Suprapubic skin (tissue), 4 donors: ENCODE measurements at regions not wholly inside any gene's neighbourhood (a gene's known extent, or its start where the extent isn't known, plus 50 kb on each side); places are given as distances from the start of the nearest gene placed in this dataset.
A peak's percentile ranks its signal among the peaks of the same experiment; 100 is the strongest.

Experiments used
- DNase-seq, 2 donors: peaks; one replicate each; pipeline ENCODE4 v3.0.0-alpha.2; 2019; ENCODE audit warnings: low spot score in 2 of 2
- H3K27ac ChIP-seq: fragments of 200-600 bp; sonication (generic); one replicate; pipeline ENCODE4 v1.5.1; 2019
- H3K27me3 ChIP-seq: fragments of 200-600 bp; sonication (generic); one replicate; pipeline ENCODE4 v1.5.1; 2019
- H3K36me3 ChIP-seq: fragments of 200-600 bp; sonication (generic); one replicate; pipeline ENCODE4 v1.5.1; 2019
- H3K4me1 ChIP-seq: fragments of 200-600 bp; sonication (generic); one replicate; pipeline ENCODE4 v1.5.1; 2019
- H3K4me3 ChIP-seq: fragments of 200-600 bp; sonication (generic); one replicate; pipeline ENCODE4 v1.5.1; 2019; ENCODE audit warnings: mild to moderate bottlenecking
- H3K9me3 ChIP-seq: fragments of 200-600 bp; sonication (generic); one replicate; pipeline ENCODE4 v1.5.1; 2019
- EP300 ChIP-seq: sonication (generic); formaldehyde crosslinking; IDR thresholded peaks from one replicate; pipeline ENCODE4 v1.6.1; 2017; ENCODE audit warnings: antibody characterized with exemption
- POLR2A ChIP-seq, 2 donors: fragments of 450-650 bp; IDR thresholded peaks; one replicate each; pipeline ENCODE4 v1.6.1; 2017; ENCODE audit warnings: antibody characterized with exemption in 2 of 2, mild to moderate bottlenecking in 2 of 2, moderate library complexity in 2 of 2
- POLR2AphosphoS5 ChIP-seq, 3 donors: sonication (generic); formaldehyde crosslinking; IDR thresholded peaks; one replicate each; pipeline ENCODE4 v1.6.1; 2017; ENCODE audit warnings: antibody characterized with exemption in 3 of 3
- WGBS: methylation state at CpG from one replicate; pipeline ENCODE4 v1.1.5; 2018; 5-methylcytosine and 5-hydroxymethylcytosine counted together
- TF ChIP-seq, protein P1 (sequence below), 2 donors: fragments of 200-600 bp in 1 of 2; fragments of 450-650 bp in 1 of 2; sonication (generic) in 1 of 2; IDR thresholded peaks; one replicate each; pipeline ENCODE4 v1.5.1; 2016 to 2019; ENCODE audit warnings: antibody characterized with exemption in 2 of 2, mild to moderate bottlenecking in 1 of 2, moderate library complexity in 1 of 2

DNA sequence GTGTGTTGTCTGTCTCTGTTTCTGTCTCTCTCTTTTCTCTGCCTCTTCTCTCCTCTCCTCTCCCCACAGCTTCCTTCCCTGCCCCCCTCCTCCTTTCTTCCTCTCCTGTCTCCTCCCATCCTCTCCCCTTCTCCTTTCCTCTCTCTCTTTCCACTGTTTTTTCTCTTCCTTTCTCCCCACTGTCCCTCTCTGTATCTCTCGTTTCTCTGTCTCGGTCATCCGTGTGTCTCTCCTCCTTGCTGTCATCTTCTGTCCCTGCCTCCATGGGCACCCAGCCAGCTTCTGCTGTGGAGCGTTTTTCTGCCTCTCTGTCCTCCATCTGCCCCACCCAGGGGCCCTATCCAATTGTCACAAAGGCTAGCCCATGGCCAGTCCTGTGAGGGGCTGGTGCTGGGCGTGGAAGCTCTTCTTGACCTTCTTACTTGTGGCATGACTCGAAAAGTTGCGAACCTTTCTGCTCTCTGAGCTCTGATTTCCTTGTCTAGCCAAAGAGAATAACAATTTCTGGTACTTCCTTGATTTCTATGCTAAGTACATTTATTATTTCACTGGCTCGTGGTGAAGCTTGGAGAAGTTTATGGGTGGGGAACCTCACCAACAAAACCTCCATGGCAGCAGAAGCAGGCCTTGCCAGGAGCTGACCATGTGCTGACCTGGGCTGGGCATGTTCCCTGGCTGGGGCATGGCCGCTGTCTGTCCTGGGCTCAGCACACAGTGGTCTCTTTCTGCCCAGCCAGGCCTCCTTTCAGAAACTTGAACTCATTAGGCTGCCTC, 69.3 kb downstream of the CEBPB start:
- no peak for TF ChIP-seq POLR2A (IDR thresholded peaks at IDR 0.05)
- TF ChIP-seq POLR2AphosphoS5 (IDR thresholded peaks at IDR 0.05): no peak
- TF ChIP-seq EP300: no peak
- TF ChIP-seq, protein P1, sequence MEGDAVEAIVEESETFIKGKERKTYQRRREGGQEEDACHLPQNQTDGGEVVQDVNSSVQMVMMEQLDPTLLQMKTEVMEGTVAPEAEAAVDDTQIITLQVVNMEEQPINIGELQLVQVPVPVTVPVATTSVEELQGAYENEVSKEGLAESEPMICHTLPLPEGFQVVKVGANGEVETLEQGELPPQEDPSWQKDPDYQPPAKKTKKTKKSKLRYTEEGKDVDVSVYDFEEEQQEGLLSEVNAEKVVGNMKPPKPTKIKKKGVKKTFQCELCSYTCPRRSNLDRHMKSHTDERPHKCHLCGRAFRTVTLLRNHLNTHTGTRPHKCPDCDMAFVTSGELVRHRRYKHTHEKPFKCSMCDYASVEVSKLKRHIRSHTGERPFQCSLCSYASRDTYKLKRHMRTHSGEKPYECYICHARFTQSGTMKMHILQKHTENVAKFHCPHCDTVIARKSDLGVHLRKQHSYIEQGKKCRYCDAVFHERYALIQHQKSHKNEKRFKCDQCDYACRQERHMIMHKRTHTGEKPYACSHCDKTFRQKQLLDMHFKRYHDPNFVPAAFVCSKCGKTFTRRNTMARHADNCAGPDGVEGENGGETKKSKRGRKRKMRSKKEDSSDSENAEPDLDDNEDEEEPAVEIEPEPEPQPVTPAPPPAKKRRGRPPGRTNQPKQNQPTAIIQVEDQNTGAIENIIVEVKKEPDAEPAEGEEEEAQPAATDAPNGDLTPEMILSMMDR (IDR thresholded peaks at IDR 0.05): no peak
- Histone ChIP-seq H3K9me3 (no peaks in the 10 kb centered on the region), H3K36me3 (no peaks in the 10 kb centered on the region), H3K4me3 (no peak overlapping the region), H3K27ac (peak overlapping the region; percentile 64), H3K27me3 (no peaks in the 10 kb centered on the region), H3K4me1 (peaks cover 15% of the 10 kb centered on the region)
- 49% methylated on average over 9 of the region's 9 CpGs for WGBS
- peak; percentile 84 to 88 for DNase-seq

DNA sequence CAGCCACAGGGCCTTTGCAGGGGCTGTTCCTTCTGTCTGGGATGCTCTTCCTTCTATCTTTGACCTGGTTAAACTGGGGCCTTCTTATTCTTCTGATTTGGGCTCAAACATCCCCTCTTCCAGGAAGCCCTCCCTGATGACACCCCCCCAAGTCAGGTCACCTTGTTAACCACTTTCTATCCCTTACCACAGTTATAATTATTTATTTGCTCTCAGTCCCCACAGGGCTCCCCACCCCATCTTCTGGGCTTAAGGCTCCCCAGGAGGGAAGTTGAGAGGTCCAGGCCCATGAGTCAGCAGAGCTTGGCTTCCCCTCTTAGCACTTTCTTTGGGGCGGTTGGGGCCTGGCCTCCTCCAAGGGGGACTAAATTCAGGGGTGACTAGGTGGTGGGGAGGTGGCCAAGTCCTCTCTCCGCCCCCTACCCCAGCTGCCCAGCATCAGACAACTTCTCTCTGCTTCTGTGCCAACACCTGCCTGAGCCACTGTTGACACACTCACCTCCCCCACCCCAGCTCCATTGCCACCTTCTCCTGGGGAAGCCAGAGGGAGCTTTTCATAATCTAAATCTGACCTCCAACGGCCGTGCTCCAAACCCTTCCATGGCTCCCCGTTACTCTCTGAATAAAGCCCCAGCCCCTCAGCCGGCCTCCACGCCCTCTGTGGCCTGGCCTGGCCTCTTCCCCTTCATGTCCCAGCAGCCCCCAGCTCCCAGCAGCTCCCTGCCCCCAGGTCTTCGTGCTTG, 70.0 kb downstream of the CEBPB start:
- peak overlapping the region; percentile 64 for H3K27ac ChIP-seq

DNA sequence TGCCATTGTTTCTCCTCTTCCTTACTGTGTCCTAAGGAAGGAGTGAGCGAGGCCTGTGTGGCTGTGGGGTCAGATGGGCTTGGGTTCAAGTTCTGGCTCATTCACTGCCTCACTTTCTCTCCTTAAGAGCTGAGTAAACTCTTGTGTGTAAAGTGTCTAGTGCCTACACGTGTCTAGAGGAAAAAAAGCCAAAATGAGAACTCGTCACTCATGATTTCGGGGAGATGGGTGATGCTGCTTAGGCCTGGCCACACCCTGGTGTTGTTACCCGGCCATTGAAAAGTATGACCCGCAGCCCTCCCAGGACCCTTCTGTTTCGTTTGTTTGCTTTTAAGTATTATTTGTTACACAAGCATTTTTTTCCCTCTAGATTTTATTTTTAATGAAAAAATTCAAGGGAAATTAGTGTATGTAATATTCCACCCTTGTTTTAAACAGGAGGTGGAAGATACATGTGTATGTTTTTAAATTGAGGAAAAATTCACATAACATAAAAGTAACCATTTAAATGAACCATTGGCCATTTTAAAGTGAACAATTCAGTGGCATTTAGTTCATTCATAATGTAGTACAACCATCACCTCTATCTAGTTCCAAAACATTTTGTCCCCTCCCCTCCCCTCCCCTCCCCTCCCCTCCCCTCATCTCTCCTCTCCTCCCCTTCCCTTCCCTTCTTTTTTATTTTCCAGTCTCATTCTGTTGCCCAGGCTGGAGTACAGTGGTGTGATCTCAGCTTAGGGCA, 71.0 kb downstream of the CEBPB start:
- no peak overlapping the region for H3K27ac ChIP-seq
- no peaks in the 10 kb centered on the region for H3K27me3 ChIP-seq
- H3K36me3 ChIP-seq: no peaks in the 10 kb centered on the region
- DNase-seq: no peak
- TF ChIP-seq POLR2A (IDR thresholded peaks at IDR 0.05) (no peak), EP300 (no peak), POLR2AphosphoS5 (IDR thresholded peaks at IDR 0.05) (no peak)
- TF ChIP-seq, protein P1 (IDR thresholded peaks at IDR 0.05): no peak
- H3K4me3 ChIP-seq: no peak overlapping the region
- peaks cover 19% of the 10 kb centered on the region for H3K4me1 ChIP-seq
- WGBS: 84% methylated on average over 7 of the region's 7 CpGs
- no peaks in the 10 kb centered on the region for H3K9me3 ChIP-seq

More for the DNA sequence above, 70.0 kb downstream of the CEBPB start:
- Histone ChIP-seq H3K27me3 (no peaks in the 10 kb centered on the region), H3K36me3 (no peaks in the 10 kb centered on the region), H3K4me3 (no peak overlapping the region), H3K9me3 (no peaks in the 10 kb centered on the region), H3K4me1 (peaks cover 15% of the 10 kb centered on the region)
- TF ChIP-seq EP300: no peak
- no peak for TF ChIP-seq POLR2AphosphoS5 (IDR thresholded peaks at IDR 0.05)
- TF ChIP-seq POLR2A (IDR thresholded peaks at IDR 0.05): no peak
- TF ChIP-seq, protein P1 (IDR thresholded peaks at IDR 0.05): no peak
- no peak for DNase-seq
- whole genome bisulfite sequencing: 74% methylated on average over 8 of the region's 8 CpGs

DNA sequence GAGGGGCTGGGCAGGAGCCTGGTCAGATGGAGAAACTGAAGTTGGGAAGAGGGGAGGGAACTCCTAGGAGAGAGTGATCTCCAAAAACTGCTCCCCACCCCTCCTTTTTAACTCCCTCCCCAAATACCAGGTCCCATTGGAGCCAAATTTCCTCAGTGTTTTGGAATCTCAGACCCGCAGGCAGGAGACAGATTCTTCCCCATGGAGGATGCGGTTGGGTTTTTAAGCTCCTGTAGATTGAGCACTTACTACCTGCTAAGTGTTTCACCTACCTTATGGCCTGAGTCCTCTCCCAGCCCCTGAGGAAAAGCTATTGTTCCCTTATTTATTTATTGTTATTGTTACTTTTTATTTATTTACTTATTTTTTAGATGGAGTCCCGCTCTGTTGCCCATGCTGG, 73.2 kb downstream of the CEBPB start:
- Histone ChIP-seq H3K4me3 (no peak overlapping the region), H3K36me3 (no peaks in the 10 kb centered on the region), H3K4me1 (peaks cover 35% of the 10 kb centered on the region), H3K27me3 (no peaks in the 10 kb centered on the region), H3K27ac (no peak overlapping the region), H3K9me3 (no peaks in the 10 kb centered on the region)
- TF ChIP-seq, protein P1 (IDR thresholded peaks at IDR 0.05): no peak
- TF ChIP-seq POLR2A (IDR thresholded peaks at IDR 0.05) (no peak), POLR2AphosphoS5 (IDR thresholded peaks at IDR 0.05) (no peak), EP300 (no peak)
- WGBS: 83% methylated on average over 3 of the region's 3 CpGs
- no peak for DNase-seq
